ENCODE measurements at regions not wholly inside any gene's neighbourhood (a gene's known extent, or its start where the extent isn't known, plus 50 kb on each side); places are given as distances from the start of the nearest gene placed in this dataset.

DNA sequence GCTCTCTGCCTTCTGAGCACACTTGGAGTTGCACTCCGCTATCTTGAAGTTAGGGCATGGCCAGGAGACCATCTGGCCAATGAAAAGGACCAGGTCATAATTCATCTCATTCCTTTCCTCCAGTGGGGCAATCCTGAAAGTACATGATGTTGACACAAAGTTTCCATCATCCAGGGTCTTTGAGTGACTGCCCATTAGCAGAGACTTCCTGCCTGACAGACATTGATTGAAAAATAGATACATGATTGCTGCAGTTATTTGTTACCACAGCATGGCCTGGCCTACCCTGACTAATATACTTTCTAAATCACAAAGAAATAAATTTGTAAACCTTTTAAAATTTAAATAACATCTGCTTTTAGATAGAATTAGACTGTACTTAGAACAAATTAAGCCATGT is 50.0 kb upstream of the SCG2 start (continued):
- TF ChIP-seq, protein P1, sequence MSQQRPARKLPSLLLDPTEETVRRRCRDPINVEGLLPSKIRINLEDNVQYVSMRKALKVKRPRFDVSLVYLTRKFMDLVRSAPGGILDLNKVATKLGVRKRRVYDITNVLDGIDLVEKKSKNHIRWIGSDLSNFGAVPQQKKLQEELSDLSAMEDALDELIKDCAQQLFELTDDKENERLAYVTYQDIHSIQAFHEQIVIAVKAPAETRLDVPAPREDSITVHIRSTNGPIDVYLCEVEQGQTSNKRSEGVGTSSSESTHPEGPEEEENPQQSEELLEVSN (IDR thresholded peaks at IDR 0.05), result no peak
- no peak for TF ChIP-seq JUN (IDR thresholded peaks at IDR 0.05; ENCODE audit: low read depth, low read length)
- TF ChIP-seq BCL11A (IDR thresholded peaks at IDR 0.05; ENCODE audit: low read depth in 2 of 2, low read length in 2 of 2), result no peak
- no peak for TF ChIP-seq SP2 (IDR thresholded peaks at IDR 0.05; ENCODE audit: low read length)
- TF ChIP-seq RXRA (IDR thresholded peaks at IDR 0.05; ENCODE audit: insufficient read depth, low read depth, low read length), result no peak
- TF ChIP-seq YY1 (IDR thresholded peaks at IDR 0.05; ENCODE audit: low read depth, low read length), result no peak
